SK-N-SH treated with all-trans-retinoic acid at 6 μM for 48 hours (cell line): ENCODE measurements at regions not wholly inside any gene's neighbourhood (a gene's known extent, or its start where the extent isn't known, plus 50 kb on each side); places are given as distances from the start of the nearest gene placed in this dataset.

Experiments used
- BACH2 ChIP-seq: fragments of 250-450 bp; sonication (Bioruptor Pico); IDR thresholded peaks from 2 replicates; pipeline ENCODE4 v1.9.0; 2021; ENCODE audit warnings: mild to moderate bottlenecking, borderline replicate concordance
- PPARA ChIP-seq: fragments of 250-450 bp; sonication (Bioruptor Pico); IDR thresholded peaks from 2 replicates; pipeline ENCODE4 v1.5.0; 2020; ENCODE audit warnings: mild to moderate bottlenecking, borderline replicate concordance
- ZNF565 ChIP-seq: fragments of 450-650 bp; formaldehyde crosslinking; conservative IDR thresholded peaks from 2 replicates; pipeline ENCODE4 v1.5.0; 2020; ENCODE audit warnings: low read depth, mild to moderate bottlenecking, moderate library complexity

DNA sequence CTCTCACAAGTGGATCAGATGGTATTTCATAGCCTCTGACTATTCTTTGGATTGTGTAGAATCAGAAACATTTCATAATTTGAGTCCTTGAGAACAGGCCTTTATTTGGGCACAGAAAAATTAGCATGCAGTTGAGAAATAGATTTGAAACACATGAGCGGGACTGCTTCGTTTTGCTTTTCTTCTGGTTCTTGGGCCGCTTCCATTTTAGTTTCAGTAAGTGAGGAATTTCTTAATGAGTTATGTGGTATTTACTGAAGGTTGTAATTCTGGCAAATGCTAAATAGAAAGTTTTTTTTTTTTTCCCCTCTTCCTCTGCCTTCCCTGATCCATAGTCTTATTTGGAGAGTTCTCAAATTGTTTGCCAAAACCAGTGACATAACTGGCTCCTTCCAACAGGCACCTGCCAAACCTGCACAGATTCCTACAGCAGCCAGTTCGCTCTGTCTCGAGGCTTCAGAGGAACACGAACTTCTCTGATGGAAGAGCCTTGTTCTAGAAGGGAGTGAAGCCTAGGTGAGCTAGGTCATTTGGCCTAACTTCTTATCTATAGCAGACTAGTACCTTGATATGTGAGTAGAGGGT is 71.2 kb upstream of the SLC28A3 start:
- no peak for TF ChIP-seq PPARA
- TF ChIP-seq BACH2 (CRISPR knock-in tag) = no peak
- TF ChIP-seq ZNF565 (CRISPR knock-in tag) = no peak
